Spleen (tissue), 11 donors: ENCODE measurements at regions not wholly inside any gene's neighbourhood (a gene's known extent, or its start where the extent isn't known, plus 50 kb on each side); places are given as distances from the start of the nearest gene placed in this dataset.

Source experiments
- DNase-seq: peaks from one replicate; pipeline ENCODE4 v3.0.0-alpha.2; 2020
- H3K27ac ChIP-seq, 8 donors: fragments of 200-600 bp; sonication (generic) in 7 of 8; 1 replicate in 4 of 8; 2 replicates in 4 of 8; pipeline versions ENCODE4 v1.5.0 to v1.8.0; 2016 to 2021; ENCODE audit warnings: inconsistent platforms in 4 of 8, mild to moderate bottlenecking in 4 of 8, moderate library complexity in 1 of 8
- H3K27me3 ChIP-seq, 7 donors: fragments of 200-600 bp; sonication (generic) in 6 of 7; replicated peaks in 1 of 7; 1 replicate in 4 of 7; 2 replicates in 3 of 7; pipeline versions ENCODE4 v1.5.0 to v1.8.0; 2016 to 2021; ENCODE audit warnings: inconsistent platforms in 3 of 7, mild to moderate bottlenecking in 1 of 7
- H3K36me3 ChIP-seq, 6 donors: fragments of 200-600 bp; sonication (generic) in 5 of 6; 1 replicate in 4 of 6; 2 replicates in 2 of 6; pipeline versions ENCODE4 v1.5.0 to v1.8.0; 2016 to 2021; ENCODE audit warnings: inconsistent platforms in 2 of 6
- H3K4me1 ChIP-seq, 6 donors: fragments of 200-600 bp; sonication (generic) in 5 of 6; 1 replicate in 3 of 6; 2 replicates in 3 of 6; pipeline versions ENCODE4 v1.5.0 to v1.8.0; 2016 to 2021; ENCODE audit warnings: inconsistent platforms in 3 of 6
- H3K4me3 ChIP-seq, 8 donors: fragments of 200-600 bp; sonication (generic) in 7 of 8; 1 replicate in 4 of 8; 2 replicates in 4 of 8; pipeline versions ENCODE4 v1.5.0 to v1.8.0; 2016 to 2021; ENCODE audit warnings: inconsistent platforms in 4 of 8, mild to moderate bottlenecking in 4 of 8, moderate library complexity in 2 of 8
- H3K9me3 ChIP-seq, 8 donors: fragments of 200-600 bp; sonication (generic) in 7 of 8; 1 replicate in 4 of 8; 2 replicates in 4 of 8; pipeline versions ENCODE4 v1.5.0 to v1.8.0; 2016 to 2021; ENCODE audit warnings: inconsistent platforms in 4 of 8
- CTCF ChIP-seq, 11 experiments: fragments of 200-600 bp in 7 of 11; fragments of 450-650 bp in 4 of 11; sonication (generic) in 4 of 11; IDR thresholded peaks in 8 of 11; conservative IDR thresholded peaks in 3 of 11; 1 replicate in 7 of 11; 2 replicates in 4 of 11; pipeline versions ENCODE4 v1.4.0 to v1.8.0; 2016 to 2021; ENCODE audit warnings: antibody characterized with exemption in 11 of 11, inconsistent platforms in 4 of 11, mild to moderate bottlenecking in 1 of 11
- POLR2A ChIP-seq, 3 donors: fragments of 450-650 bp; IDR thresholded peaks; one replicate each; pipeline ENCODE4 v1.5.1; 2017; ENCODE audit warnings: antibody characterized with exemption in 3 of 3, mild to moderate bottlenecking in 1 of 3
- POLR2AphosphoS5 ChIP-seq, 3 donors: sonication (generic); formaldehyde crosslinking; IDR thresholded peaks; one replicate each; pipeline ENCODE4 v1.5.1; 2017; ENCODE audit warnings: antibody characterized with exemption in 3 of 3
- WGBS, 5 donors: extraction: QIAGEN DNeasy Blood & Tissue Kit in 3 of 5; methylation state at CpG; one replicate each; pipeline versions ENCODE4 v1.1.5 to v1.1.7; 2013 to 2018; 5-methylcytosine and 5-hydroxymethylcytosine counted together
- intact Hi-C: fragments of 100-400 bp; cut with DNase I; formaldehyde crosslinking; loops from one replicate; pipeline ENCODE4 v1.15.0; 2023; ENCODE audit warnings: low total_unique reads
- donor health status: healthy with polysubstance abuse.
- donor health status: DM: no; HTN: no; CAD: no; lungs with moderate emphysema.
- donor health status: DM: no; HTN: no; CAD: no.
- donor health status: Bipolar disorder and iron deficiency.
- donor health status: healthy.
- donor health status: DM: no; HTN: no; CAD: no.
- donor health status: DM: yes; HTN: yes; CAD: no.

GRCh38 chr2:66714610-66715009 is 279.7 kb downstream of the MEIS1 start:
- no peak for DNase-seq
- Histone ChIP-seq H3K27me3 (no peaks in the 10 kb centered on the region), H3K4me3 (no peak overlapping the region), H3K9me3 (no peaks in the 10 kb centered on the region), H3K4me1 (no peaks in the 10 kb centered on the region), H3K36me3 (no peaks in the 10 kb centered on the region), H3K27ac (no peak overlapping the region)
- intact Hi-C loops: no loop called here
- WGBS, 5 donors: 72 to 89% (median 85%) methylated on average over 1 of the region's 1 CpG
- TF ChIP-seq POLR2AphosphoS5 (IDR thresholded peaks at IDR 0.05) (no peak), CTCF (IDR thresholded peaks at IDR 0.05 in 8 of 11, conservative IDR thresholded peaks at IDR 0.05 in 3 of 11) (no peak), POLR2A (IDR thresholded peaks at IDR 0.05) (no peak)

- H3K27ac ChIP-seq: no peak overlapping the region
- H3K36me3 ChIP-seq: no peaks in the 10 kb centered on the region
- H3K4me1 ChIP-seq: no peaks in the 10 kb centered on the region
- no peak overlapping the region for H3K4me3 ChIP-seq
- 35 to 53% (median 44%) methylated on average over 5 of the region's 5 CpGs for WGBS, 5 donors
- intact Hi-C loops: no loop called here
- TF ChIP-seq POLR2AphosphoS5 (IDR thresholded peaks at IDR 0.05) (no peak), CTCF (IDR thresholded peaks at IDR 0.05 in 8 of 11, conservative IDR thresholded peaks at IDR 0.05 in 3 of 11) (no peak), POLR2A (IDR thresholded peaks at IDR 0.05) (no peak)
- no peaks in the 10 kb centered on the region for H3K27me3 ChIP-seq
- no peak for DNase-seq
- no peaks in the 10 kb centered on the region for H3K9me3 ChIP-seq
Measured at GRCh38 chr2:66717218-66717905, 282.4 kb downstream of the MEIS1 start.

- Histone ChIP-seq H3K27me3 (no peaks in the 10 kb centered on the region), H3K4me3 (no peak overlapping the region), H3K36me3 (no peaks in the 10 kb centered on the region), H3K9me3 (no peaks in the 10 kb centered on the region), H3K4me1 (no peaks in the 10 kb centered on the region), H3K27ac (no peak overlapping the region)
- WGBS, 5 donors: 72 to 84% (median 83%) methylated on average over 4 of the region's 4 CpGs
- no peak for TF ChIP-seq POLR2AphosphoS5 (IDR thresholded peaks at IDR 0.05)
- TF ChIP-seq CTCF (IDR thresholded peaks at IDR 0.05 in 8 of 11, conservative IDR thresholded peaks at IDR 0.05 in 3 of 11): no peak
- no peak for TF ChIP-seq POLR2A (IDR thresholded peaks at IDR 0.05)
- intact Hi-C loops: no loop called here
- DNase-seq: no peak
Measured at GRCh38 chr2:66717973-66718372, 283.0 kb downstream of the MEIS1 start.

GRCh38 chr2:66721776-66722175 is 286.9 kb downstream of the MEIS1 start:
- H3K4me1 ChIP-seq: no peaks in the 10 kb centered on the region
- no peak overlapping the region for H3K27ac ChIP-seq
- TF ChIP-seq POLR2A (IDR thresholded peaks at IDR 0.05) (no peak), POLR2AphosphoS5 (IDR thresholded peaks at IDR 0.05) (no peak), CTCF (IDR thresholded peaks at IDR 0.05 in 8 of 11, conservative IDR thresholded peaks at IDR 0.05 in 3 of 11) (no peak)
- DNase-seq: no peak
- H3K4me3 ChIP-seq: no peak overlapping the region
- H3K36me3 ChIP-seq: no peaks in the 10 kb centered on the region
- H3K9me3 ChIP-seq: no peaks in the 10 kb centered on the region
- intact Hi-C loops: no loop called here
- no peaks in the 10 kb centered on the region for H3K27me3 ChIP-seq
- WGBS, 5 donors: 65 to 88% (median 70%) methylated on average over 1 of the region's 1 CpG
